ENCODE measurements at regions not wholly inside any gene's neighbourhood (a gene's known extent, or its start where the extent isn't known, plus 50 kb on each side); places are given as distances from the start of the nearest gene placed in this dataset.
A peak's percentile ranks its signal among the peaks of the same experiment; 100 is the strongest.

DNA sequence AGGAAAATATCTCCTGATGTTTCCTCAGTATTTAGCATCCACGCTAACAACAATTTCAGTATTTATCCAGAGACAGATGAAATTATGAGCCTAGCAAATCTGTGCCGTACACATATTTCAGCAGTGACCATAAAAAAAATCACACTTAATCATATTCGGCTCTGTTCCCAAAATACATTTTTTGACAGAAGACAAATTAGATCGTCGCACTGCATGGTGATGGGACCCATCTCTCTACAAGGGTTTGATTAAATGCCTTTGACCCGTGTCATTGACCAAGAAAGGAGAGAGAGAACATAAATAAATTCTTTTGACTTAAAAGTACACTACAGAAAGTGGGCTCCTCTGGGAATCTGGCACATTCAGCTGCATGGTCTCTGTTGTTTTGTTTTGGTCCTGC is 215.3 kb upstream of the SEMA6D start:
- DNase-seq, result no peak

DNA sequence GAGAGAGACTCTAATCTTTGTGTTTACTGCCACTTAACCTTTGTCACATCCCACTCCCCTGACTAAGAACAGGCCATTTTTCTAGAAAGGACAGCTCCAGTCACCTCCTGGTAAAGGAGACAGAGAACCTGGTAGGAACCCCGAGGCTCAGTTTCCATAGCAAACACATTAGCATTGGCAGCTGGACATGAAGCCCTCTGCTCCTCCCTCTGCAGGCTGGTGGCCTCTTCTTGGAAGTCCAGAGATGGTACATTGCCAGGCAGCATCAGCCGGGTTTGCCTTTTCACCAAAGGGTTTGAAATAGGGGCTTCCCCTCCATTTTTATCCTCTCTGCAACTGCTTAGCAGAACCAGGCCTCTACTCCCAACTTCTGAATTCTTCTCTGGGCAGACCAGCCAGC is 213.4 kb upstream of the SEMA6D start:
- no peak for DNase-seq

DNA sequence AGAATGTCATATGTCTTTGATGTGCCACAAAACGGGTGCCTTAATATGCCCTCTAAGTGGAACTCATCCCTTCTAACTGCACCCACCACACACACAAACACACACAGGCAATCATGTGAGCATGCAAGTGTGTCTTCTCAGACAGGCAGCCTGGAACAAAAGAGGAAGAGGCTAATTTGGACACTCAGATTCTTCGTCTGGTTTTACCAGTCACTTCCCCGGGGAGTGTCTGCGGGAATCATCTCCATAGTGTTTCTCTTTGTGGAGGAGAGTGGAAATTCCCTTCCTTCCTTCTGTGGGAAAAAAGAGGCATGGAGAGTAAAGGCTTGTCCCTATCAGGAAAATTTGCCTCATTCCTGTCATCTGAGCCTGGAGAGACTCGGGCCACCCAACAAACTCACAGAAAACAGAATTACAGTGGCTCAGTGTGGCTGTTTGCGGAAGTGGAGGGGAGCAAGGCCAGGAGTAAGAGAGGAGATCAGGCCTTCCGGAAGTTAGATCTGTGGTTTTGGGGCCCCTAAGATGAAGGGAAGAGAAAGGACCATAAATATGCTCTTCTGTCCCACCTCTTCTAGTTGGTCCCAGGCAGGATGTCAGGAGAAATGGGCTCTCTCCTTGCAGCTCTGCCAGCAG is 212.6 kb upstream of the SEMA6D start:
- peak; percentile 88 for DNase-seq

DNA sequence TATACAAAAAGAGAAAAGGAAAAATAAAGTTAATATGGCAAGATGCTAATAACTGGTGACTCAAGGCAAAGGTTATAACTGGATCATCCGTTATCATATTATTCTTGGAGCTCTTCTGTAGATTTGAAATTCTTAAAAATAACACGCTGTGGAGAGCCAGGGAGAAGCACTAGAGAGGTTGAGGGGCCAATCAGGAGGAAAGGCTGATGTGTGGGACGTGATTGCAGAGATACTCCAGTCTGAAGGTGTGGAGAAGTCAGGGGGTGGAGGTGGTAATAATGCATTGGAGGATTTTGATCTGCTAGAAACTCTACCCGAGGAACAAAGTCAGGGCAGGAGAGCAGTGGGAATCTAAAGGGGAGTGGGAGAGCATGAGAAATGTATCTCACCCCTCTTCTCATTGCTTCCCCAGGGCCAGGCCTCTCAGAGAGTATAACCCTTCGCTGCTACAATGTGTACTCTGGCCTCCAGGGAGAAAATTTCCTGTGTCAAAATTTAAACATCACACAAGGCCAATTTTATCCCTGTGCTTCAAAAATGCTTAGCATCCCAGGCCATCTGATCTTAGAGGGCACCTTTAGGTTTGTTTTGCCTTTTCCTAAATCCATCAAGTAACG is 211.5 kb upstream of the SEMA6D start:
- no peak for DNase-seq

DNA sequence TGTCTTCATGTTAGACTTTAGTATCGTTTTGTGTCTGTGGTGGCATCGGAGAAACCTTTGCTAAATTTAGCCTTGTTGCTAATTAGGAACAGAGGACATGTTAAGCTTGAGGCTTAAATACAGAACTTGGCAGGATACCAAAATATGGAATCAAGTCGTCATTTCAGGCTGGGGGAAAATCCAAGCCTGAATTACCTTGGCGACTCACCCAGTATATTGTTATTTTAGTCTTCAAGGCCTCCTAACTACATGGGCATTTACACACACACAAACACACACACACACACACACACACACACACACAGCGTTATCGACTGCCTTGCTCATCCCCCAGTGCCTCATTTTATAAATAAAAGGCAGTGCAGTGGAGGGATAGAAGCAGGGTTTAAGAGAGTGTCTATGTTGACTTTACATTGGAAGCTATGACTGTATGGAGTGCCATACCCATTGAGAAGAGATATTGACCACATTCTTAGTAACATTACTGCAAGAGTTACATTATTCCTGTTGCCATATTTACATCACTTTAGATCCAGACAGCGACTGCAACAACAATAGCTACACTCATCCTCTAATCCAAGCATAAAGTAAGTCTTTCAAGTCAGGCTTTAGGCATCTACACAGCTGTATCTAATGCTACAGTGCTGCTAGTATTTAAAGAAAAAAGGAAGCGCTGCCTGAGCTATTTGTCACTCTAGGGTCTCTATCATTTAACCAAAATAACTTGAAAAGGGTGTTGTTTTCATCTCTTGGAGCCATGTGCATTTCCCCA is 210.8 kb upstream of the SEMA6D start:
- peak; percentile 81 for DNase-seq

DNA sequence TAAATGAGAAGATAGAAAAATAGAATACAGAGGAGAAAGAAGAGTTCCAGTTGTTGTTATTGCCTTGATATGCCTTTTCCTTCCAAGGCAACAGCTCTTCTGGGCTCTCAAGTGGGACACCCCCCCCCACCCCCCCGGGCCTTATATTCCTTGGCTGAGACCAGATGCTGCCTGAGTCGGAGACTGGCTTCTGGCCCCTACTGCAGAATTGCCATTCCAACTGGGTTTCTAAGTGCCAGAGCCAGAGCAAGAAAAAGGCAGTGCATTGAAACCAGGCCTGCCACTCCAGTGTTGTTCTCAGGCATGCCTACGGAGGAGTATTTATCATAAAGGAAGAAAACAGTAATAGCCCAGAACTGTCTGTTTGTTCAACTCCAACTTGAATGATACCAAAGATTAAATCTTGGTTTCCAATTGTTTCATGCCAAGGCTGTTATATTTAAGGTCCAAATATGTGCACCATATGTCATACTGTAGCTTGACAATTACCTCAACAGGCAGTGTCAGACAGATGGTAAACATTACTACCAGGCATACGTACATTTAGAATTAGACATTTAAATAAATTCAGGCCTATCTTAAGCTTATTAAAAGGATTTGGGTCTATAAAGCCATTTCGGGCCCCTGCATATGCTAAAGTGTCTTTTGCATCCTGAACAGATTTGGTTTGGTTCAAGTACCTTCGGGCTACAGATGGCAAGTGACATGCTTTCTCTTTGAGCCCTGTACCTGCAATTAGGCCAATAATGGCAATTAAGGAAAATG is 209.9 kb upstream of the SEMA6D start:
- no peak for DNase-seq

DNA sequence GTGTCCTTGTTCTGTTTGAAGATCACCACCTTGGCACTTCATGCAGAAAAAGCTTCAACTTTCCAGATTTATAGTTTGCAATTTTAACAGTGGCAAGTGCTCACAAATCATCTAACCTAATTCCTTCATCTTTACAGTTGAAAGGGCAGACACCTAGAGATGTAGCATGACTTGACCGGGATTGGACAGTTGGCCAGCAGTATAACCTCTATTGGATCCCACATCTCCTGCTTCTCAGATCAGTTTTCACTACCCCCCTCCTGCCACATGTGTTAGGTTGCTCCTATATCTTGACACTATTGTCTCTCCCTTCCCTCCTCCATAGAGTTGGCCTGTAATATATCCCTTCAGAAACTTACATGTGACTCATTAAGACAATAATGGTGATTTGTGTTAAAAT is 206.0 kb upstream of the SEMA6D start:
- no peak for DNase-seq

DNA sequence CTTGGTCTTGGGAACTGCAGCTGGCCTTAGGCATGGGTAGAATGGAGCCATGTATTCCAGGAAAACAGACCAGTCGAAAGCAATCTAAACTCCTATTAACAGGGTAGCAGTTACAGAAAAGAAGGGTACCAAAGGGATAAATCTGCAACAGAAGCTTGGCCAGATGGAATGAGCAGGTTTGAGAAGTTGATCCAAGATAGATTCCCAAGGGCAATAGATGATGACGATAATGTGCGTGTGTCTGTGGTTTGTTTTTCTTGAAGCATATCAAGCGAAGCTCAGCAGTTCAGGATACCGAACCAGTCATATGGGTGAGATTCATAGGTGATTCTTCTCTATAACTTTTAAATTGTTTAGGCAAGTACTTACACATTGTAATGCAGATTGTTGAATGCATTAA is 203.8 kb upstream of the SEMA6D start:
- DNase-seq, result no peak

DNA sequence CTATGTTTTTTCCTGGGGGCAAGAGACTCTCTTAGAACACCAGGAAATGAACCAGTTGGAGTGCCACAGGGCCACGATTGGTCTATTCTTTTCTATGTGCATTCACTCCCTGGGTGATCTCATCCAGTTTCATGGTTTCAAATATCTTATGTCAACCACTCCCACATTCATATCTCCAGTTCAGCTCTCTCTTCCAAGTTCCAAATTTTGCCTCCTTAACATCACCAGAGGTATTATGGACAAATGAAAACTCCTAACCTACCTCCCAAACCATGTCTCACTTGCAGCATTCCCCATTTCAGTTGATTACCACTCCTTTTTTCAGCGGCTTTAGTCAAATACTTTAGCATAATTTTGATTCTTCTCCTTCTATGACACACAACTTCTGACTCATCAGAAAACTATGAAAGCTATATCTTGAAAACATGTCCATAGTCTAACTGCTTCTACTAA is 203.1 kb upstream of the SEMA6D start:
- DNase-seq, result no peak

DNA sequence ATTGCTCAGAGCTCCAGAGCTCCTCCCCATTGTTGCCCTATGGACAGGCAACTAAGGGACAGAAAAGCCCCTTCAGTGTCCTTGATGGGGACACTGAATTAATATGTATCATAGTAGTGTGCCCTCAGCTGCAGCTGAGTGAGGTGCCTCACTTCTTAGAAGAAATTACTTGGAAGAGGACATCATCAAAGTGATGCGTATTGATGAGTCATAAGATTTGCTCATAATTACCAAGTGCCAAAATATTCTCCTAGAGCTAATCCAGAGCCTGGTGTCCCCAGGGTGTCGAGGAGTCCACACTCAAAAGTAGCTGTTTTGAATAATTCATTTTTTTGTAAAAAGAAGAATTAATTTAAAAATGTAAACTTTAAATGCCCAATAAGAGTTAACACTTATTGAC is 200.7 kb upstream of the SEMA6D start:
- DNase-seq, result peak; percentile 16

DNA sequence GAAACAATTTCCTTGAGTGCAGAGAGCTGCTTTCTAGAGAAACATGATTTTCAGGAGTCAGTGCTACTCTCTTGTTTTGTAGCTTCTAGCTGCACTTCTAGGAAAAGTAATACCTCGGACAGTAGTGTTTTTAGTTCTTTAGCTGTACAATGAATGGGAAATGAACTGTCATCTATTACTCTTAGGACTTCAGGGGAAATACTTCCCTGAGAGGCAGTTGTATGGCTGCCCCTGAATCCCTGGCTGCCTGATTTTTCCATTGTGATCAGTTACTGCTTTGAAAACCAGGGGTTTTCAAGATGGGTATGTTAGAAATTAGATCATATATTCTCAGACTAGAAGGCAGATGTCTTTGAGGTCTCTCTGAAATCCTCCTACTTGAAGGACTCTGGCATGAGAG is 200.3 kb upstream of the SEMA6D start:
- no peak for DNase-seq

DNA sequence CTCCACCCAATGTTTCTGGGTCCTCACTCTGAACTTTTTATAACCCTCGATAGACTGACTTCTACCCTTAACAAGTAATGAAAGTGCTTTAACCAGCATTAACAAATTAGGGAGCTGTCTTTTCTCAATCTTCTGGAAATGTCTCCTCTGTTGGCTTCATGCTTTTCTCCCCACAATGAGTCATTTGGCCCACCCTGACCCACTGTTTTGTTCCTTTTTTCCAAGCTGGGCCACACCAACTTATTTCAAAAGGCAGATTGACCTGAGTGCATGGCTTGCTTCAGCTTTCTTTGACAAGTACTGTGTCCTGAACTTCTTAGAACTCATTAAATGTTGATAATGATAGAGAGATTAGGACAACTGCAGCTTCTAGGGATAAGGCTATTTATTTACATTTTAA is 199.6 kb upstream of the SEMA6D start:
- peak; percentile 80 for DNase-seq

DNA sequence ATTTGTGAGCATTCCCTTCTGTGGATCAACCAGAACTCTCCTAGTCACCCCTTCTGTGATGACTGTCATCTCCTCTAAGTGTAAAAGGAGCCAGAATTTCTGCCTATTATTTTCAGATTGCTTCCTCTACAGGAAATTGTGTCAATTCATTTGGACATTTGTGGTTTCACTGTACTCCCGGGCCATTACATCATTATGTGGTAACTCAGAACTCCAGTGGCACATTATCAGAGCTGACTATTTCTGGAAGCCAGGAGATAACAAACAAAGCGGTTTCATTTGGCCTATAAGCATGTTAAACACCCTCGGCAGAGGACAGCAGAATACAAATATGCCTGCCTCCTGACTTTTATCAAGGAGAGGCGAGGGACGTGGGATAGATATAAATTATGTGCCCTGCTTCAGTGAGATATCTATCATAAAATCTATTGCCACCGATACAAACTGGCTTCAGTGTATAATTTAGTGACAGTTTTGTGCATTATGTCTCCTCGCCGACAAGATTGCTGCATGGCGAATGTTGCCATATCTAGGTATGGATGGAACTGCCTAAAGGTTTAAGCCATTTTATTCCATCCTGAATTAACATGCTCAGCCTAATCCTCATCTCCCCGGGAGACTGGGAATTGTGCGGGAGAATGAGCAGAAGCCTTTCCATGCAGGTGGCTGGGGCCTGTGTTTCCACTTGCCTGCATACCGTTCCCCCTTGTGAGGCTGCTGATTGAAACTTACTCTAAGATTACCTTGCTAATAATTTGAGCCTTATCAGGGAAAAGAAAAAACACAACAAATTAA is 193.4 kb upstream of the SEMA6D start:
- peak; percentile 87 for DNase-seq

DNA sequence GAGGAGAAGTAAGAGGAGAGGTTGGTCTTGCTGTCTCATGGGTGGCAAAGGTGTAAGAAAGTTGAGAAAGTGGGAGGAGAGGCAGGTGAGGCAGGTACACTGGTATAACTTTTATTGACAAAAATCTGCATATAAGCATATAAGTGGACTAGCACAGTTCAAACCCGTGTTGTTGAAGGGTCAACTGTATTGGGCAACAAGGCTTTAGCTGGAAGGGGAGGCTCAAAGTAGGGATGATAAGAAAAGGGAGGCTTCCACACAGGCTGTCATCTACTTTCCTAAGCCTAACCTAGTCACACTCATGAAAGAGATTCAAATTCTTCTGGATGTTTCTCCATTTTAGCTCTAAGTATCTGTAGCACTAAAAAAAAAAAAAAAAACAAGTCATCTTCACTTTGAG is 188.1 kb upstream of the SEMA6D start:
- DNase-seq, result no peak

DNA sequence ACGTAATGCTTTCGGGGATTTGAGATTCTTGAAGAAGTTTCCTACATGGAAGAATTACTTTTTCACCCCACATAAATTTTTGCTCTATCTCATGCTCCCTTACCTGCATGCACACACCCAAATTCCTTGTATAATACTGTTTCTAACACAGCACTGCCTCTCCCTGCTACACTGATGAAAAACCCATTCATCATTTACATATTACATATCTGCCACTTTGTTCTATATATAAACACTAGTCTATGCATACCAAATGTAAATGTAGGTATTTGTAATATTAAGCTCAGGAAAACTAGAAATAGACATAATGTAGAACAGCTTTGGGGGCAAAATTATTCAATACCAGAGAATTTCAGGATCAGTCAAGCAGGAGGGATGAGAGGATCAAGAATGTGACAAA is 182.6 kb upstream of the SEMA6D start:
- DNase-seq, result no peak

DNA sequence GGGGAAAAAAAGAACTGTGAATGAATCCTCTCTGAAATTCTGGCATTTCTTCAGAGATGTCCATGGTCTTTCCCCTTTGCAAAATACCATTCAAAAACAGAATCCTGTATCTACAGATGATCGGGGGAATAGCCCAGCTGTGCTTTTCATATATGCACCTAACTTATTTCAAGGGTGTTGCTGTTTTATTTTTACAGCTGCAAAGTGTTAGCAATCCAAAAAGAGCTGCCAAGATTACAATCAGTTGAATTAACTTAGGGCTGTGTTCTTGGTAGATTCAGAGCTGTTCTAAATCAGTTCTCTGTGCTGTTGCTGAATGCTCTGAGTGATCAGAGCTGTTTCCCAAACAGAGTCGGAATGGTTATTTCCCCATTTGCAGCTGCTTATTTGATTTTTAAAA is 175.7 kb upstream of the SEMA6D start:
- DNase-seq, result no peak

DNA sequence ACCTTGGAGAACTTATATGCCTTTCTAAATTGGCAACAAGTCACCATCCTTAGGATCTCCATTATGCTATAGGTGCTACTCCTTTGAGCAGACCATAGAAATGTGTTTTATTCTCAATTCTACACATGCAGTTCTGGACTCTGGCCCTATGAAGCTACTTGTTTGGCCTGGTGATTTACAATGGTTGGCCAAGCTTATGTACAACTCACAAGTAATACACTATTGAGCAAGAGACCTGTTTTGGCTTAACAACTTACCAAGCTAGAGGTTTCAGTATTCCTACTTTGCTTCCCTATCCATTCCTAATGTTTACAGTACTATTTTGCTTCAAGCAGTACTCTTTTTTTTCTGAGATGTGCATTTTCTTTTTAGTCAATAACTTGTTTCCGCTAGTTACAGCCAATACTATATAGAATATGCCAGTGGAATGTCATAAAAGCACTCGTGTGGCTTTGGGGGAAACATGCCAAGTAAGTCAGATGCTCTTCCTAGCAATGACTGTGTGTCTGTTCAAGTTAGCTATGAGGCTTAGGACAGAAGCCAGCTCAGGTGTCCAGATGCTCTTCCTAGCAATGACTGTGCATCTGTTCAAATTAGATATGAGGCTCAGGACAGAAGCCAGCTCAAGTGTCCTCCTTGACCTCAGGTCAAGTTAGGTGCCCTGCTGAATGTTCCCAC is 174.9 kb upstream of the SEMA6D start:
- no peak for DNase-seq

DNA sequence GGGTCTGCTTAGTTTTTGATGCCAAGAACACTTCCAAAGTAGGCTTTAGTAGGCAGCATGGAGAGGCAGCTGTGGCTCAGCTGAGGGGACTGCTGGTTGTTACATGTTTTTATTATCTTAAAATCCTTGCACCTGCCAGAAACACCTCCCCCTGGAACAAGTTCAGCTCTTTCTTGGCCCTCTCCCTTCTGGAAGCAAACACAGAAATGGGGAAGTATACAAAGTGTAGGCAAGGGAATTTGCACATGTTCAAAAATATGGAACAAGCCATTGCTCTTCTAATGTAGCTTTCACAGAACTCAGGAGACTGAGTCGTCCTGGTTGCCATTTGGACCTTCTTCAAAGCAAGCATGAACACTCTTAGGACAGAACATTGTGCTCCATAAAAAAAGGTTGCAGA is 169.1 kb upstream of the SEMA6D start:
- DNase-seq, result no peak

DNA sequence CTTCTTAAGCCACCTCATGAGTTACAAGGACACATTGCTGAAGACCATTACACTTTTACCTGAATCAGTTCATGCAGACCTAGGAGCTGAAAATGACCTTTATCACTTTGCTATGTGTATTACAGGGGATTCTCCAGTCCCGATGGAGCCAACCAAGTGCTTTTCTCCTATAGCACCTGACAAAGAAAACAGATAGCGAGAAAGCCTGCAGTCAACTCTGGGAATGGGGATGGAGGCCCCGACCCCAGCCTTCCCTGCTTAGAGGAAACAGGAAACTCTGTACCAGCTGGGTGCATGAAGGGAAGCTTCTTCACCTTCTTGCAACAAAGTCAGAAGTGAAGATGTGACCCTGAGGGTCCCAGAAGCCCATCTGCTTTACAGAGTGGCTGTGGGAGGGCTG is 168.3 kb upstream of the SEMA6D start:
- no peak for DNase-seq

DNA sequence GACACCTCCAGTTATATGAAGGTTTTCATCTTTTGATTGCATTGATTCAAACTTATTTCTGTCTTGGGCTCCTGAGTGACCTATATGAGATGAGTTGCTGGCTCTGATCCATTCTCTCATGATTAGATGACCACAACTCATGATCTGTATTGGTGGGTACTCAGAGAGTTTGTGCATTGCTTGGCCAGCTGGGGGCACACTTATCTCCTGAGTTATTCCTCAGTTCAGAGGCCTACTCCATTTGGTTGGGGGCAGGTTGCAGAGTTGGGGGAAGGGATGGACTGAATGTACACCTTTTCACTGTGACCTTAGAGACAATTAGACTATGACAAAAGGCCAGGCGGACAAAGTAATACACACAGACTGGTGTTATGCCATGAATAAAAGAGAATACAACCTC is 166.2 kb upstream of the SEMA6D start:
- no peak for DNase-seq

DNA sequence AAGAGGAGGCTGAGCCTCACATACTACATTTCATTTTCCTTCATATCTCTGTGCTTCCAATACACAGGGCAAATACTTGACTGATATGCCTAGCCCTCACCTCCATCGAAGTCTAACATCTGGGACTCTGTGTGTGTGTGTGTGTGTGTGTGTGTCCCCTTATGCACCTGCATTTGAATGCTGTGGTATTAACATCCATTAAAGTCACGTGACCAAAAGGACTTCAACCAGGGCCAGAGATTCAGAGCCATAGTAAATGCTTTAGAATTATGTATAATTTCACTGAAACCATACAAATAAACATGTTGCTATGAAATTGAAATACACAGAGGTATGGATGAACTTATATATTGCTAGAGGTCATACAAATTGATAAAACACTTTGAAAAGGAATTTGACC is 165.8 kb upstream of the SEMA6D start:
- no peak for DNase-seq

DNA sequence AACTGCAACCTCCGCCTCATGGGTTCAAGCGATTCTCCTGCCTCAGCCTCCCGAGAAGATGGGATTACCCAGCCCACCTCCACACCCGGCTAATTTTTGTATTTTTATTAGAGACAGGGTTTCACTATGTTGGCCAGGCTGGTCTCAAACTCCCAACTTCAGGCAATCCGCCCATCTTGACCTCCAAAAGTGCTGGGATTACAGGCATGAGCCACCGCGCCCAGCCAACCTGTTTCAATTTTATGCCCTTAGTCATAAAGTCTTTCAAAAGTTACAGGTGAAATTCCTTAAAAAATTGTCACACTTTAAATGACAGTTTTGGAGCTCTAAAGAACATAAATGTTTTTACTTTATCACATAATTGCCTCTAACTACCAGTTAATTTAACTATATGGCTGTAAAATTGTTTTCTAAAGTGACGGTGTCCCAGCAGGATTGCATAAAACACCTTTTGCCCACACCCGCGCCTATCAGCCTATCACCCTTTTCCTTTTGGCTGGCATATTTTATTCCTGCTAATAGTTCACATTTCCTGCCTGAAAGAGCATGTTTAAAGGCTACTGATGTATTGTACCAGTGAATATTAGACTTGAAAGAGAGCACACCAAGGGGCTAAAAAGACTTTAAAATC is 164.2 kb upstream of the SEMA6D start:
- no peak for DNase-seq

Measured in MV-4-11 (cell line).